Stimulated activated CD8-positive, alpha-beta memory T cell treated with anti-CD3 and anti-CD28 coated beads, Interleukin-4, amount 100 ng/mL, for 4 hours (primary cell): ENCODE measurements at regions not wholly inside any gene's neighbourhood (a gene's known extent, or its start where the extent isn't known, plus 50 kb on each side); places are given as distances from the start of the nearest gene placed in this dataset.
"Not testable (repeated sequence)": the region's sequence is repeated elsewhere in the genome, so short reads cannot be mapped to it uniquely, and the experiment has no call there.

ENCODE experiments used
- DNase-seq, 2 donors: peaks; one replicate each; pipeline ENCODE4 v3.0.0-alpha.2; 2020; ENCODE audit warnings: low read depth in 2 of 2, low spot score in 1 of 2

DNA sequence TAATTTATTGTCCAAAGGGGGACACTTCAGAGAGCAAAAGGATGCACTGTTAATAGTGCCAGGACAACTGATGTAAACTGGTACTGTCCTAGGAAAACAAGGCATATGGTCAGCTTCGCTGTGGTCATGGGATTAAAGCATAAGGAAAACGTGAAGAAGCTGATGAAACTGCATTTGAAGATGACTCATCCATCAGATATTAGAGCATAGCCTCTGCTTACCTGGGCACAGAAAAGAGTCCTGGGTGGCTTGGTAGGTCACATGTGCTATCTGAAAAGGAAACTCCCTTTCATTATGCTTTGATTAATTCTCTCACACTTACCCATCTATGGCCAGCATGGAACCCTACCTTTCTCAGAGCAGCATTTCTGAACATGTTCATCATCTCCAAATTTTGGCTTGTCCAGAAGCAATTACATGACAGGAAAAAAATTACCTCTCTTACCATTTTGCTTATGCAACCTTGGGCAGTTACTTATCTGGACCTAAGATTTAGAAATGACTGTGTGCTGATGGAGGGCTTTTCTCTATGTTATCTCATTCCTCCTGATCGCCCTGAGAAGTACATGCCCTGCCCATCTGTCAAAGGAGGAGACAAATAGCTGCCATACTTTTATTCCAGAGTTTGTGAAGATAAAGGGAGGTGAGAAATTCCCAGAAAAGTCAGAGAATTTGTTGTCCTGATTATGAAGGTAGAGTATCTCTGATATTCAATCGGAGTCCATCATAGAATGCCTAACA lies 275.3 kb upstream of the SLC14A2 start:
- no peak for DNase-seq

DNA sequence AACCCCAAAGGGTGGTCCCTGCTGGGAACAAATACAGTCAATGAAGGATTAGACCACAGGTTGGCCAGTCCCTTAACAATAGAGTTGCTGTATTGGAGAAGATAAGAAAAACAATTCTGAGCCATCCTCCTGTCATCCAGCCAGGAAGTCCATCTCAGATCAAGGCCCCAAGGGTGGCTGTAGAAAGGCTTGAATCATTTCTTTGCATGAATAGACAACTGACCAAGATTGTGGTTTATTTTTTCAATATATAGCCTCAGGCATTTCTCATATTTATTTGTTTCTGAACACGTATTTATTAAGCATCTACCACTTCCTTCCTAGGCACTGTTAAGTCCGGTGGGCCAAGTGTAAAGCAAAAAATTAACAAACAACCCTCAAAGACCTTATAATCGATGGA lies 274.4 kb upstream of the SLC14A2 start:
- DNase-seq, result no peak

DNA sequence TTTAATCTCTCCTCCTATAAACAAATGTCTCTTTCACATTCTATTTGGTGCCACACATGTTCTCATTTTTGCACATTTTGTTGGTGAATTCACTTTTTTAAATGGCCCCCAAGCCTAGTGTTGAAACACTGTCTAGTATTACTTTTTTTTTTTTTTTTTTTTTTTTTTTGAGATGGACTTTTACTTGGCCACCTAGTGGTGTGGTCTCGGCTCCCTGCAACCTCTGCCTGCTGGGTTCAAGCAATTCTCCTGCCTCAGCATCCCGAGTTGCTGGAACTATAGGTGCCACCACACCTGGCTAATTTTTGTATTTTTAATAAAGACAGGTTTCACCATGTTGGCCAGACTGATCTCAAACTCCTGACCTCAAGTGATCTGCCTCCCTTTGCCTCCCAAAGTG lies 273.8 kb upstream of the SLC14A2 start:
- DNase-seq, result no peak

DNA sequence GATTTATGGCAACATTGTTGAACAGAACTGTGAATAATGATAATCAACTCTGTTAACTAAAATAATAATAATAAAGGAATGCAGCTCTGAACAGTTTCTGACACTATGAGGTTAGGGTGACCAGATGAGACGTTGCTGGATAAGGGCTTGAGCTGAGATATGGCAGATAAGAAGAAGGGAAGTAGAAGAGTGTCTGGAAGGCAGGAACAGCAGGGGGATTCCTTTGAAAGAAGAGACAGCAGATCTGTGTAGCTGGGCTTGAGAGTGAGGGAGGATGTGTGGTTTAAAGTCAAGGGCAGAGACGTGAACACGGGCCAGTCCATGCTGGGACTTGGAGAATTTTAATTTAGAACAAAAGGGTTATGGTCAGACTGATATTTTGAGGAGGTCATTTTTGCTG lies 273.1 kb upstream of the SLC14A2 start:
- no peak for DNase-seq

DNA sequence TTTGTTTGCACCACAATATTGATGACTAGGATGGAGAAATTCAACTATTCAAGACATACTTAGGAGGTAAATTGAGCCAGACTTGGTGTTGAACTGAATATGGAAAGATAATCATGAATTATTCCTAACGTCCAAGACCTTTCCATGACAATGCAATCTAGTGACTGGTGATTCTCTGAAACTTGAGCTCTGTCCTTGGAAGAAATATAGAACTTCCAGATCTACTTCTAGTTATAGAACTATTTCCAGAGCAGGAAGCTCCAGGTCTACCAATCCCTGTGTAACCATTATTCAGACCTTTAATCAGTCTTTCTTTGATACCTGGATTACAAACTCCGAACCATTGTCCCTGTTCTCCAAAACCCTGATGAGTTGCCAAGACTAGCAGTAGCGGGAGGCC lies 272.6 kb upstream of the SLC14A2 start:
- no peak for DNase-seq

DNA sequence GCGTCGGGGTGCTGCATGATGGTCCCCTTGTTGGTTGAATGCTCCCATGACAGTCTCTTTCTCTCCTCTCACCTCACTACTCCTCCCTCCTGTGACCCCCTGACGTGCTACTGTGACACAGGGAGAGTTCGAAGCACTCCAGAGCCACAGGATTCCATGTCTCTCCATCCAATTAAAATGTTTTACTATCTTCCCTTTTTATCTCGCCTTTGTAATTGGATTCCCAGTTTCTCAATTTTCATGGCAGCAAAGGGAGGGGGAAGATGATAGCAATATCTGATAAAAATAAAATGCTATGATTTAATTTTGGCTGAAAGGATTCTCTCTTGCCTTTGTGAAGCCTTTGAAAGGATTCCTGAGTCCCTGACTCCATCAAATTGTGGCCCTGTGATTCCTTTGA lies 271.9 kb upstream of the SLC14A2 start:
- no peak for DNase-seq

DNA sequence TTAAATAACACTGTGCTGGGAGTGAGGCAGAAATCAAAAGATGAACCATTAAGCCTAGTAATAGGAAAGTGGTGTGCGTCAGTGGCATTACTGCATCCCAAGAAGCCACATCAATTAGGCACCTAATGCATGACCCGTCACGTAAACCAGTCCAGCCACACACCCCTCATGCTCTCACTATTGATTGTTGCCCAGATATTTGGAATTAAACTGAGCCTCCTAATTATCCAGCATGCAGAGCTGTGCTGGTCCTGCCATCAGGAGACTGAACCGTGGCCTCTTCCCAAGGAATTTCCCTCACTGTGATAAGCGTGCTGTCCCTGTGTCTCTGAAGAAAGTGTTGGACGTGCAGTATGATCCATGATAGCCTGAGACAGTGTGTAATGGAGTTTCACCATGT lies 270.6 kb upstream of the SLC14A2 start:
- not testable (repeated sequence) for DNase-seq

DNA sequence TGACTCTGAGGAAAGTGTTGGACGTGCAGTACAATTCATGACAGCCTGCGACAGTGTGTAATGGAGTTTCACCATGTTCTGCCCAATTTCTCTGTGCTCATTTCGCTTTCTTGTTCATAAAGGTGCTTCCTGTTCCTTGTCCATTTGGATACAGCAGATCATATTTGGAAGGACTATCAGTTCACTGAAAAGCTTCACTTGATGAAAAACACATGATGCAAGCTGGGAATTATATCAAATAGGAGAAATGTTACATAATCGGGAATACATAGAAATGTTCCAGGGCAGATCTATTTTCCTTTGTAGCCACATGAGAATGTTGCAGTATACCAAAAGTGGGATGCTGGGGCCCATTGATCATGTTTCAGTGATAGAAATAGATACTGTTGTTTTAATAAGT lies 266.3 kb upstream of the SLC14A2 start:
- no peak for DNase-seq

DNA sequence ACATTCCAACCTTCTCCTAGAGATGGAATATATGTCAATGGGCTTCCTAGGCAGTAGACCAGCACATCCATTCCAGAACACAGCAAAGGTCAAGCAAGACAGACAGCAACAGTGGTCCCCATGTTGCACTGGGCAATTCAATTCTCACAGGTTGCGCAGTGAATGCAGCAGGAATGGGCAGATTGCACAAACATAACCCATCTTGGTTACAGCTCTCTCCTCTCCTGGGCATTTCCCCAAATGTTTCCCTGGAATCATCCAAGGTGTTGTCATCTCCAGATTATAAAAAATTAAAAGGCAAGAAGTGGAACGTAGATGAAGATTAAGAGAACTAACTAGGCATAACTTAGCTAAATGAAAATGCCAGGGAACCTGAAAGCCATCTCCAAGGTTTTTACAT lies 265.8 kb upstream of the SLC14A2 start:
- no peak for DNase-seq

DNA sequence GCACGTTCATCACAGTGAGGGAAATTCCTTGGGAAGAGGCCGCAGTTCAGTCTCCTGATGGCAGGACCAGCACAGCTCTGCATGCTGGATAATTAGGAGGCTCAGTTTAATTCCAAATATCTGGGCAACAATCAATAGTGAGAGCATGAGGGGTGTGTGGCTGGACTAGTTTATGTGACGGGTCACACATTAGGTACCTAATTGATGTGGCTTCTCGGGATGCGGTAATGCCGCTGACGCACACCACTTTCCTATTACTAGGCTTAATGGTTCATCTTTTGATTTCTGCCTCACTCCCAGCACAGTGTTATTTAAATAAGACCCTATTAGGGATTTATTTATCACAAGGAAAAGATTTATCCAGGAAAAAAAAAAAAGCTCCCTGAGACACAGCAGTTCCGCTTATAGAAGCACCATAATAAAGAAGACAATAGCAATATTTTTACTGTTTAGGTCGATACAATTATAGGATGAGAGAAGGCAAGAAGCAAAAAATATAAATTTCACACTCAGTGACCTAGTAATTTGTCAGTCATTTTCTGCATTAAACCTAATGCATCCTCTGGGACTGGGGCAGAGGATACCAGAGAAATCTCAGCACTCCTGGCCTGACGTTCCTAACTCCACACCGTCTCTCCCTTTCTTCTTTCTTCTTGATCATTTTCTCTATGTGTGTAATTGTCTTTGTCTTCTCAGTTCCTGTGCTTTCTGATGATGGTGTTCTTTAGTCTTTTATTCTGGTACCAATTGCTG lies 264.7 kb upstream of the SLC14A2 start:
- no peak for DNase-seq

DNA sequence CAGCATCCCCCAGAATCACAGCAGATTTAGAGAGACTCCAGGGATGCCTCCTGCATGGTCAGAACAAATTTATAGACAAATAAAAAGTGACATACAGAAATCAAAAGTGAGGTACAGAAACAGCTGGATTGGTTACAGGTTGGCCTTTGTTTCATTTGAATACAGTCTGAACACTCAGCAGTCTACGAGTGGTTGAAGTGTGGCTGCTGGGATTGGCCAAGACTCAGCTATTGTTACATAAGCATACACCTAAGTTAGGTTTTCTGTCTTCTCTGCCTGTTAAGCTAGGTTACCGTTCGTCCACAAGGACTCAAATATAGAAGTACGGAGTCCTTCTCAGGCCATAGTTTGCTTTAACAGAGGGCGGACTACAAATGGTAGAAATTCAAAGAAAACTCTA lies 262.4 kb upstream of the SLC14A2 start:
- DNase-seq, result no peak

DNA sequence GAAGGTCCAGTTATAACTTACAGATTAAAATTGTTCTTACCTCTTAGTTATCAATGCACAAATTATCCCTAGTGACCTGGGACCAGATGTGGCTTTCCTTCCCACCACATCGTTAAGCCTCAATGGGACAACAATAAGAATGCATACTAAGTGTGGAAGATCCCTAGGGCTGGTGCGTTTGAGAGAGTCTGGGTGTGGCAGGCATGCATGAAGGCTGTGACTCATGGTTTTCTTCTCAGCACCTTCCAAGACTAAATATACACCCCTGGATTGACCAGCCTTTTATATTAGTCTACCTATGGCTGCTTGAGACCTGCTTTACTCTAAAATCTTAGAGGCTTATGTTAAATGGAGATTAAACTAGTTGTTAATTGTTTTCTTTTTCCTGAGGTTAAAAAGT lies 261.7 kb upstream of the SLC14A2 start:
- no peak for DNase-seq

DNA sequence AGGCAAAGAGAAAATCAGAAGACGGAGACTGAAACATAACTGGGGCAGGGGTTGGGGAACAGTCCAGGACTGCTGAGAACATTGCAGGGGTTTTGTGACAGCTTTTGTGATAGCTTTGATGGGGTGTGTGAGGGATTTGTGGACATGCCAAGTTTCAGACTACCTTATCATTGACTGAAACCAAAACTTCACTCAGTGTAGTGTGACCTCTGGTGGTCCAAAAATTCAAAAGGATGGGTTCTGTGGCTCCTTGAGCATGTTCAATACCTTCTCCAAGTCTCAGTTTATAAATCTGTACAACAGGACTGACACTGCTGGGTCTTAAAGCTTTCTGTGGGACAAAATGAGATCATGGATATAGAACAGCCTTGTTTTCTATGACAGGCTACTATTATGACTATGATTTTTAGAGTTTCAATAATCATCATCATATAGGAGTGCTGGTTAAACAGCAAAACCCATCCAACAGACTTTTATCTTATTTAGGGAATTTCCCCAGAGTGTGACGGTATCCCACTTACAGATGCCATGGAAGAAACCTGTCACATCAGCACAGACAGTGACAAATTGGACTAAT lies 259.2 kb upstream of the SLC14A2 start:
- no peak for DNase-seq

DNA sequence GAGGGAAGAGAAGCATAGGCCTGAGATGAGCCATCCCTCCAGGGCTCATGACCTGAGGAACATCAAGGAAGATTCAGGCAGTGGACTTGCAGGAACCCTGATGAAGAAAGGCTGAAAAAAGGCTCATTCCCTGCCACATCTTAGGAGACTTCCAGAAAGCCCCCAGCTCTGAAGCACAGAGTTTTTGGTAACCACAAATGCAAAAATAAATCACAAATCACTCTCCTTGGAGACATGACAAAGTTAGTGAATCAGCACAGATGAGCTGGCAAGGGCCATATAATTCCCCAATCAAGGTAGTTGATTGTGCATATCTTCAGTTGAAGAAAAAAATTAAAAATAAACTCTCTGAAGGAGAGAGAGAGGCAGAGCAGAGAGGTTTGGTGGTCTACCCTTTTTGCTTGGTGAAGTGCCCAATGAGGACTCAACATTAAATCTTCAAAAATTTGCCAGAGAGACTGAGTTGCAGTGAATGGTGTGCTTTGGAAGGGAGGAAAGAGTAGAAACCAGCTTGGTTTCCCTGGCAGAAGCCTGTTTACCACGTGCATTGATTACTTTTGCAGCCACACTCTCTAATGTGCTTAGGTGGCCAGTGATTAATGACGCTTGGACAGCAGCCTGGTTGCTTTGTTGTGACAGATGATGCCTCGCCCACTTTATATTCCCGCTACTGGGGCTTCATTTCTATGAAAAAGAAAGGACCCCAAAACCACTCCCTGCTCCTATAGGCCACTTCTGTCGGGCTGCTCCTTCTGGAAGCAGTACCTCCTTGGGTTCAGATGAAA lies 257.4 kb upstream of the SLC14A2 start:
- no peak for DNase-seq

DNA sequence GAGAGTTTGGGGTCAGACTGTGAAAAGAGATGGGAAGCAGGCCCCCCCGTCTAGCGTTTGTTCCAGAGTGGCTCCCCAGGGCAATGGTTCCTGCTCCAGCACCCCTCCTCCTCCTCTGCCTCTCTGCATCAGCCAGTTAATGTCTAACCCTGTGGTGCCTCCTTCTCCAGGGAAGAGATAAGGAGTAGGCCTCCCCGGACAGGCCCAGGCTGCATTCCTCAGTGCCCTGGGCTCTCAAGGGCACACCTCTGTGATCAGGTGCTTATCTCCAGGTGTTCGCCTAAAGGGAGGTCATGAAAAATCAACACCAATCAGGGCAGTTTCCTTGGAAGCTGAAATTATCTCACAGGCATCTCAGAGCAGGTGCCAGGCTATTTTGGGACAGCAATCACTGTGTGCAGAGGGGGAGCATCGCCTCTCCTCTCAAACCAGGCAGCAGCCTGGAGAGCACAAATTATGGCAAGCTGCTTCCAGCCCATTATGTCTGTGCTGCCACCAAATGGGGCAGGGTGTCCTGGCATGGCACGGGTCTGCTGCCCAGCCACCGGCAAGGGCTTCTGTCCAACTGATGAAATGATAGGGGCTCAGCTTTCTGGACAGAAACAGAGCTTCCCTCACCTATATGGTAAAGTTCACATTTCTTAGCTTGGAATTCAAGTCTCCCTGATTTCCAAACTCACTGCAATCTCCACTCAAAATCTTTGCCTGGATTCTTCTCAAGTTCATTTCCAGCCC lies 255.8 kb upstream of the SLC14A2 start:
- no peak for DNase-seq

DNA sequence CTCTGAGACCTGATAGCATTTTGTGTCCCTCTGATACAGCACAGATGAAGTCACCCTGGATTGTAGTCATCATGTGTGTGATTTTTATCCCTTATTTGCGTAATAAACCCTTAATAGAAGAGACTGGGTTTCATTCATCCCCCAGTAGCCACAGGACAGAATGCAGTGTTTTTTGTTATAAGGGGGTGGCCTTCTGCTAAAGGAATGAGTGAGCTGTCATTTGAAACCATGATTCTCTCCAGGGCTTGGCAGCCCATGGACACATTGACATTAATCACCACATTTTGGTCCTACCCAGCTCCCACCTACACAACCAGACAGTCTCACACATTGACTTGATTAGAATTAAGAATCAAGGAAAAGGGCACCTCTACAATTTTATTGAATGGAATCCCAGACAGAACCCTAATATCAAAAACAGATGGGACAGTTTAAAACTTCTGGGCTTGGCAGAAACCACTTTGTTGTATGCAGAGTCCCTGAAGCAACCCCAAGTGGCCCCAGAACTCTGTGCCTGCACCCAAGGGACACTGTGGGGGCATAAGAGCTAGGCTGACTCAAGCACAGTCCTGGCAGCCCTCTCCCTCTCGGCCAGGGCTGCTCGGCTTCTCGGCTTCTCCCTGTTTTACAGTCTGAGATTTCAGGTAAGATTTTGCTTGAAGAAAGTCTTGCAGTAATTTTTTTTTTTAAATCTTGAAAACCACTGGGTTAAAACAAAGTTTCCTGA lies 254.0 kb upstream of the SLC14A2 start:
- no peak for DNase-seq

DNA sequence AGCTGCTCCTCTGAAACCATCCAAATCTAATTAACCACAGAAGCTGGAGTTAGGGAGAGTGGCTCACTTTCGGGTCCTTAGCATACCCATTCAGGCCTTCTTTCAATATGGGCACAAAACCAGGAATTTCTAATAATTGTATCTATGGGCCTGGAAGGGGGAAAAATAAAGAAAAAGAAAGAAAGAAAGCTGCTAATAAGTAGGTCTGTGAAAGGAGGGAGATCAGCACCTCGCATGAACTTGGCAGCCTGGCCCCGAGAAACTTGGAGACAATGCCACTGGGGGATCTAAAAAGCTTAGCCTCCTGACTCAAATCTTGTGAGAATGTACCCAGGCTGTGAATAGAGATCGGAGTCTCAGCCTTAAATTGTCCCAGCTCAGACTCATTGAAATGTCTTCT lies 252.1 kb upstream of the SLC14A2 start:
- DNase-seq, result no peak

DNA sequence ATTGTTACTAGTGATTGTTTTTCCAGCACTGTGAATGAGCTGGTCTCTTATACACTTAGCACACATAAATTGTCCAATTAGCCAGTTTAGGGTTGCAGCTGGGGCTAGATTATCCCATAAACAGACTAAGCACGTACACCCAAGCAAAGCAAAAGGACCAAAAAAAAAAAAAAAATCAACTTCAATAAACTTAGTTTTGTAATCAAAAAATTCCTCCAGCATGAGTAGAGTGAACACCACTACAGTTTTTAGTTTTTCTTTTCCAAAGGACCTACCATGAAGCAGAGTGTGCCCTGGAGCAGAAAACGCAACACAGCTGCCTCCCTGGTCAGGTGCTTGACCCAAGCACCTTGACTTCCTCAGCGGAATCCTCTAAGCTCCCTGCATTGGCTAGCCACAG lies 249.4 kb upstream of the SLC14A2 start:
- no peak for DNase-seq

DNA sequence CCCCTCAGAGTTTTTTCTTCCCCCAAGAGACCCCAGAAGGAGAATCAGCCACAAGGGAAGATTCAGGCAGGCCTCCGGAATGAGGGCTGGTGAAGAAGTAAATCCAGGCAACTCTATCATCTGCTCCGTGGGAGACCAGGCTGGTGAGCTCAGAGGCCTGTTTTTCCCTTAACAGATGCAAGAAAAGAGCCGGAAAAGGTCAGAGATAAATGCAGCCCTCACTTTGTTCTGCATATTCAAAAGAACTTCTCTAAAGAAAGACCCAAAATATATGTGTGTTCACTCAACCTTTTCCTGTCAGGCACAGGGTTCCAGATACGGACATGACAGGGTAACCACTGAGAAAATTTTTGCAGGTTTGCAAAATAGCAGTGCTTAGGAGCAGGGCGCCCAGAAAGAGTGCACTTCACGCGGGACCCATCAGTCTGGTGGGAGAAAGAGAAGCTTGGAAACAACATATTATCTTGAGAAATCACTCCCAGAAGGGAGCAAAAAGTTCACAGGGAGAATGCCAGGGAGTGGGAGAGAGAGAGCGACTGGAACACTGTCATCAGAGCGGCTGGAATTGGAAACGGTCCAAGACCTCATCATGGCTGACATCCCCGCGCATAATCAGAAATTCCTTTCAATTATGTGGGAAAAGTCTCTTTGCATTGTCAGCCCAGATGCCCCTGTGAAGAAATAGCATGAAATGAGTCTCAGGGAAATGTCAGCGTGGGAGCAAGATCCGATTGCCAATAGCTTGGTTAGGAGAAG lies 244.8 kb upstream of the SLC14A2 start:
- no peak for DNase-seq
